ENCODE measurements at regions not wholly inside any gene's neighbourhood (a gene's known extent, or its start where the extent isn't known, plus 50 kb on each side); places are given as distances from the start of the nearest gene placed in this dataset.

DNA sequence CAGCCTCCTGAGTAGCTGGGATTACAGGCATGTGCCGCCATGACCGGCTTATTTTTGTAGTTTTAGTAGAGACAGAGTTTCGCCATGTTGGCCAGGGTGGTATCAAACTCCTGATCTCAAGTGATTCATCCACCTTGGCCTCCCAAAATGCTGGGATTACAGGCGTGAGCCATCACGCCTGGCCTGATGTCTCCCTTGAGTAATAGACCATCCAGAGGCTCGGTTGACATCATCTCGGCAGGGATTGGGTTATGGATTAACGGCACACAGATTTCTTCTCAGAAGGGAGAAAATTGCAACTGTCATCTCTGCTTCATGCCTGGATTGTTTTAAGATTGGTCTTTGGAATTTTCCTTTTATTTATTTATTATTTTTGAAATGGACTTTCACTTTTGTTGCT is 239.2 kb upstream of the LARGE1 start:
- DNase-seq (ENCODE audit: low spot score) = no peak

DNA sequence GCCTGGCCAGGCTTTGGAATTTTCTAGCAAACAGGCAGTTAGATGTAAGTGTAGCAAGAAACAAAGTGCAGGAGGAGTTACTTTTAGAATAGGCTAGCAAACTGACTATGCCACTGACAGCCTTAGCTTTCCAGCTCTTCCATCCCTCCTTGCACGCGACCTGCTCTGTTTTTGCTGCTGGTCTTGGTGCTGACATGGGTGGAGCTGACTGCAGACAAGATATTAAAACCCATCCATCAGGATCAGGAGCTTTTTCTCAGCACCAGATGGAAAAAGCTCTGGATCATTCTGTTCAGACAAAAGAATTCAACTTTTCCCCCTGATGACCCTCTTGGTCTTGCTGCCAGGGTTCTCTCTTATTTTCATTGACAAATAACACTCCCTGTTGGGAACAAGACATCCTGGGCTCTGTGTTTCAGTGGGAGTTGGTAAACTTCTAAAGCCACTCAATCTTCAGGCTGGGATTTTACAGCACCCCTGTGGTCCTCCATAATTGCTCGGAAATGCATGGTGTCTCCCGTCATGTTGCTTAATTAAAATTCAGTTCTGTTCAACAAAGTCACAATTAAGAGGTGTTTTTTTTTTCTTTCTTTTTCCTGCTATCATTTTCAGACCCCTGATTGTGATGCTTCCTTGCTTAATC is 240.0 kb upstream of the LARGE1 start:
- DNase-seq (ENCODE audit: low spot score) = no peak

DNA sequence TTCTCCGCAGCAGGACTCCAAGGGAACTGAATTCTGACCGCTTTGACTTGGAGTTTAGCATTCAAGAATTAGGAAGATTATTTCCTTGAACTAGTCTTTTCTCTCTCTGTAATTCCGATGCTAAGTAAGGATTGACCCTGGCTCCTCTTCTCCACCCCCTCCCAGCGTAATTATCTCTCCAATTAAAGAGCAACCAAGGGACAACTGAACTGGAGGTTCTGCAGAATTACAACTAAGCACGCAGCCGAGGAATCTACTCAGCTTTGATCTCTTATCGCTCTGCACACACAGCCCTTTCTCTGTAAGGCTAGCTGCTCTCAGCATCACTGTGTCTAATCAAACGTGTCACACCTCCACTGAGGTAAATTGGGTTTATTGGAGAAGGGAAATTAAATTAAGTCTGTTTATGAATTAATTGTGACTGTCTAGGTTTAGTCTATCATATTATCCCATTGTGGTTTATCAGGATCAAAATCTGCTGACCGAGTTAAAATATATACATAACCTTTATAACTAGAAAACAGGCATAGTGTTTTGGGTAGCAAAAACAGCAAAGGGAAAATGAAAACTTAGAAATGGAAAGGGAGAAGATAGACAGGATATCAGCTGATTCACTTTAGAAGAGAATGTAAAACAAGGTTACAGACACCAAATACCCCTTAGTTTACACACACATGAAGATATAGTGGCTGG is 241.3 kb upstream of the LARGE1 start:
- DNase-seq (ENCODE audit: low spot score) = no peak

DNA sequence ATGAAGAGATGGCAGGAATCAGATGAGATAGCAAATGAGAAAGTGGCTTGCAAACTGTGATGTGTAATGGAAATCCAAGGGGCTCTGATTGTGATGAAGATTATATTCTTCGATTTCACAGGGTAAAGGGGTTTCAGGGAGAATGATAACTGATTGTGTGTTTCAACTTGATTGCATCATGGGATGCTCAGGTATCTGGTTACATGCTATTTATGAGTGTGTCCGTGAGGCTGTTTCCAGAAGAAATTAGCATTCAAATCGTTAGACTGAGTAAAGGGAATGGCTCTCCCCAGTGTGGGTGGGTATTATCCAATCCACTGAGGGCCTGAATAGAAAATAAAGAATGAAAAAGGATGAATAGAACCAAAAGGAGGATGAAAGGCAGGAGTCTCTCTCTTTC is 278.7 kb upstream of the LARGE1 start:
- no peak for DNase-seq (ENCODE audit: low spot score)

DNA sequence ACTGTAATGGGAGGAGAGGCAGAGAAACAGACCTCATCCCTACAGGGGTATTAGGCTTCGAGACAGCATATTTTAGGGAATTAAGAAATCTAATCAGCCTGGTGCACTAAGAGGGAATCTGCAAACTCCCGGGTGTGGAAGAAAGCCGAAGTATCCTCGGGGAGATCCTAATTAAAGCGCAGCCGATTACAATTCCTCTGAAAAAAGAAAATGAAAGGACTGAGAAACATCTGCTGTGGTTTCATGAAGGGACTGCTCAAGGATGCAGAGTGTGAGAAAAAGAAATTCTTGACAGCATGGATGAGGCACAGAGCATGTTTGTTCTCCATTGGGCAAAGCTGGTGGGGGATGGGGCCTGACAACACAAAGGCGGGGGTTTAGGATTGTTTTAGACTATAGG is 290.0 kb upstream of the LARGE1 start:
- no peak for DNase-seq (ENCODE audit: low spot score)

DNA sequence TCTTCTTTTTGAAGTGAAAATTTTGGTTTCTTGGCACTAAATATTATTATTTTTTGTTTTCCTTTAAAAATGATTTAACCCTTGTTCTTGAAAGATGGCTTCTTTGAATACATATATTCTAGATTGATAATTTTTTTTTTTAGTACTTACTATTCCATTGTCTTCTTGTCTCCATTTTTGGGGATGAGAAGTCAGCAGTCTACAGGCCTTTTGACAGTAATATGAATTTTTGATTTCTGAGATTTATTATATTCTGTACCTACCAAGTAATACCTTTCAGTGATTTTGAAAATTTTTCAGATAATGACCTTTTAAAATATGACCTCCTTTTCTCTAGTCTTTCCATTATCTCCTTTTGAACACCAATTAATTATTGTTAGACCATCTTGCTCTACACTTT is 294.1 kb upstream of the LARGE1 start:
- DNase-seq (ENCODE audit: low spot score) = no peak

DNA sequence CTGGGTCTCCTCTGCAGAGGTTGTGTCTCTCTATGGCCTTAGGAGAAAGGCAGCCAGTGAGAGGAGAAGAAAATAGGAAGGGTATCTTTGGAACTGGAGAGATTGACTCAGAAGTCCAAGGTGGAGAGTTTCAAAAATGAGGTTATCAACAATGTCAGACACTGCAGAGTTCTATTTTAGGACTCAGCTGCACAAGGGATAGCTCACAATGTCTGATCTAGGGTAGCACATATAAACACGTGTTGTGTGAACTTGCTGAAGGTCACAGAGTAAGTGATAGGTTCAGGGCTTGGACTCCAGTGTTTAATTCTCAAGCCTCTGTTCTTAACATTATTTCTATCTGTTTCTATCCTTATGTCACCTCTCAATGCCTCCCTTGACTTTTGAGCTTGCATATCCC is 305.0 kb upstream of the LARGE1 start:
- DNase-seq (ENCODE audit: low spot score) = no peak

DNA sequence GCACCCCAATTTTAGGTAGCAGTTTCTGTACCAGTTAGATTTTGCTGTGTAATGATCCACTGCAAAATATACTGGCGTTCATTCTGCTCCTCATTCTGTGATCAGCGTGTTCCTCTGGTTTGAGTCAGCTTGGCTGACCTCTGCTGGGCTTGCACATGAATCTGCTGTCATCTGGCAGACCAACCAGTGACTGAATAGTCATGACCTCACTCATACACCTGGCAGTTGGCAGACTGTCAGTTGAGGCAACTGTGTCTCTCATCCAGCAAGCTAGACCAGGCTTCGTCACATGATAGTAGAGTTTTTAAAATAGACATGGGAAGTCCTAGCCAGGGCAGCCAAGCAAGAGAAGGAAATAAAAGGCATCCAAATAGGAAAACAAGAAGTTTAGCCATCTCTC is 316.3 kb upstream of the LARGE1 start:
- DNase-seq (ENCODE audit: low spot score) = peak; percentile 3

DNA sequence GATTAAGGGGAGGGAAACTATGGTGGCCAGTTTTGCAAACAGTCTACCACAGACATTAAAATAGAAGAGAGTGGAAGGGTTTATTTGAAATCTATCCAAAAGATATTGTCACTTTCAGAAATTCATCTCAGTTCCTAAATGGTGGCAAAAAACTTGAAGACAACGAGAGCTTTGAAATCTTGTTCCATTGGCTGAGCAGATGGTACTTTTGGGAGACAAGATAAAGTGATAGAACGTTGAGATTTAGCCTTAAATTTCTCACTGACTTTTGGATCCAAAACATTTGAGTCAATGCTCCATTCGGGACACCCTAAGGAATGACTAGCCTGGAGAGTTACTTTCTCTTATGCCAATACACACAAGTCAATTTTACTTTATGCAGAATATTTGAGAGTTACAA is 319.1 kb upstream of the LARGE1 start:
- no peak for DNase-seq (ENCODE audit: low spot score)

DNA sequence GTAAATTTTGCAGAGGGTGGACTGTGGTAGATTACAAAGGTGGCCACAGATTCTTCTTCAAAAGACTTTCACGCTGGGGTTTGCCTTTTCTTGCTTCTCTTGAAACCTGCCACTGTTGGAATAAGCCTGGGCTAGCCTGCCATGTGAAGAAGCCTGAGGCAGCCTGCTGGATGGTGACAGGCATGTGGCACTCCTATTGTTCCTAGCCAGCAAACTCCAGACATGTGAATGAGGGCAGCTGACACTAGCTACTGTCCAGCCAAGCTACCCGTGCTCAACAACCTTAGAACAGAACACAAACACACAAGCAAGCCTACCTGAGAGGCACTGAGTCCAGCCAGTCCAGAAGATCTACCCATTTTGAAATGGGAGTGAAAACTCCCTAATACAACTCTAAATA is 322.7 kb upstream of the LARGE1 start:
- no peak for DNase-seq (ENCODE audit: low spot score)

DNA sequence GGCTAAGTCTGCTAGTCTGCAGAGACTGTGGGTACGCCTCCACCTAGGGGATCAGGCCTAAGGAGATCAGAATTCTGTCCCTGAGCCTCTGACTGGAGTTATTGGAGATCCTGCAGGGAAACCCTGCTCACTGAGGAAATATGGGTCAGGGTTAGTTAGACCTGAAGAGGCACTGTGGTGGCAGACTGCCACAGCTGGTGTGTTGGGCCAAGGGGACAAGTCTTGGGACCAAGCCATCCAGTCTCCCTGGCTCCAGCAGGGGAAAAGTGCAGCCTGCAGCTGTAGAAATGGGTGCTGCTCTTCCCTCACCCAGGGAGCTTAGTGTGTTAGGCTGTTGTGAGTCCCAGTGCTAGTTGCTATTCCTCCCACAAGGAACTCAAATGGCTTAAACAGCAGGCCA is 334.8 kb upstream of the LARGE1 start:
- no peak for DNase-seq (ENCODE audit: low spot score)

DNA sequence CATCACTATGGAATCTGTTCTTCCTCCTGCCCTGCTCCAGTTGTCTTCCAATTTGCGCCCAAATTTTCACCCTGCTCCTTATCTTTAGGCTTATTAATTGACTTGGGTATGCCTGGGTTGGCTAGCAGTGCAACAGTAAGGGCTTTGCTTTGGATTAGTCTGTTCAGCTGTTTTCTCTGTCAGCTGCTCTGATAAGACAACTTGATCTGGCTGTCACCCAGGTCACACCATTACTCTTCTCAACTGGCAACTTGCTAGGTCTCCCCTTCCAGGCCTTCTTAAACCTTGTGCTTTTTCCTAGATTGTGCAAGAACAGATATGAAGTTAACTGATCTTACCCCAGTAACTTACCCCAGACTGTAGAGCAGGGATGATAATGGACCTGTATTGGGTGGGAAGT is 357.8 kb upstream of the LARGE1 start:
- no peak for DNase-seq (ENCODE audit: low spot score)

DNA sequence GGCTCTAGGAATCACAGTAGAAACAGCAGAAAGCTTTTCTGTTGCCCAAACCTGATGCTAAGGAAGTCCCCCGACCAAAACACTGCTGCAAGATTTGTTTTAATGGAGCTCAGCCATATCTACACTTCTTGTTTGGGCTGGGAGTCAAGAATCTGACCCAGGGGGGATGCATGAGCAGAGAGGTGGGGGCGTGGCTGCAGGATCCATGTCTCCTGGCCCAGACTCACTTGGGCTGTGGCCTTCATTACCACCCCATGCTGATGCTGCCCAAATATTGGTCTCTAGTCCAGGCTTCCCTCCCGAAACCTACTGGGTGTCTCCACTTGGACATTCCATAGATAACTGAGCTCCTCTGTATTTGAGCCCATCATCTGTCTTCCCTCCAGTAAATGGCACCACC is 361.5 kb upstream of the LARGE1 start:
- DNase-seq (ENCODE audit: low spot score) = no peak

DNA sequence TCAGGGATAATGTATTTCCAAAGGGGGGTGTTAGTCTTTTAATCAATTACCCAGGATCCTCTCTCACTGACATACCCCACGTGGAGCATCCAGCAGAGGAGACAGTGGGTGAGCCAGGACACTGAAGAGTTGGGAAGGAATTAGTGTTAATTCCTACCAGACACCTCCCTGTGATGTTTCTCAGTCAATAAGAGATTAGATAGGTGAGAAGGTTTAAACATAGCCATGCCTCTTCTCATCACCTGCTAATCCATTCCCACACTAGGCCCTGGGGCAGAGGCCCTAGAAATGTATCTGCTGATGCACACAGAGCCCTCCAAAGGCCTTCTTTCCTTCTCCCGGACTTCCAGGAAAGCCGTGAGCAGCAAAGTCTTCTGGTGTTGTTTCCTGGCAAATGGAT is 363.6 kb upstream of the LARGE1 start:
- DNase-seq (ENCODE audit: low spot score) = no peak

DNA sequence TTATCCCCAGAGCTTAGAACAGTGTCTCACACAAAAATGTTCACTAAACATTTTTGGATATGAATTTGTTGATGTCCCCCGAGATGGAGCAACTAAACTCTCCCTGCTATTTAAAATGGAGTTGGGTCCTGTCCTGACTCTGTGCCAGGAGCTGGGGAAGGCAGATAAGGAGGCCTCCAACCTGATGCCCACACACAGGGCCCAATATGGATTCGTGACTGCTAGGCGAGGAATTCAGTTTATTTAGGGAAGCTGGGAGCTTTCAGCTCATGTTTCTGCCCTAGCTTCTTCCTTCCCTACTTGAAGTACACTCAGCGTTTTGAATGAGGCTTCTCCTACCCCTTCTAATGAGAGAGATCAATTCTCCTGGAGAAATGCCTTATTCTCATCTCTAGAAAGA is 373.0 kb upstream of the LARGE1 start:
- DNase-seq (ENCODE audit: low spot score) = no peak

DNA sequence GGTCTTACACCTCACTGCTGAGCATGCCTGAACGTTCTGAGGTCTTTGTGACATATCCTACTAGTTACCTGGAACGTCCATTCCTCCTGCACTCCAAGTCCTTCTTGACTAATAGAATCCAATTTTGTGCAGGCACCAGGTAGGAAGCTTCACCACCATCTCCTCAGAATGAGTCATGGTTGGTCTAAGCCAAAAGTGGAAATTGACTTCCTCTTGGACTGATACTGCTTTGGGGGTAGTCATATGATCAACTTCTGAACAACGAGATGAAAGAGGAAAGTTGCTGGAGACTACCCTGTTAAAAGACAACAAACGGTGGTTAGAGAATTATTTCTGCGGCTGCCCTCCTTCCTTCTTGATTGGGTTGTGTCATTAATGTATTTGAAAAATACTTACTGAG is 374.2 kb upstream of the LARGE1 start:
- DNase-seq (ENCODE audit: low spot score) = no peak

DNA sequence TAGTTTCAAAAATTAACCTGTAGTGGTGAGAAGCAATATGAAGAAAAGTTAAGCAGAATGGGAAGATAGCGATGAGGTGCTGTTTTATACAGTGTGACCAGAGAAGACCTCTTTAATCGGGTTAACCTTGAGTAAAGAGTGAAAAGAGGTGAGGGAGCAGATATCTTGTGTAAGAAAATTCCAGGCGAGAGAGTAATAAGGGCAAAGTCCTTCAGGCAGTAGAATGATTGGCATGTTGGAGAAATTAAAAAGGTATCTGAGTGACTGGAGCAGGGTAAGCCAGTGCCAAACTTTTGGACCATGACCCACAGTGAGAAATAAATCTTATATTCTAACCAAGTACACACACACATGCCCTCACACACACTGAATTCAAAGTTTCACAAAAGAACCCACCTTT is 374.7 kb upstream of the LARGE1 start:
- no peak for DNase-seq (ENCODE audit: low spot score)

DNA sequence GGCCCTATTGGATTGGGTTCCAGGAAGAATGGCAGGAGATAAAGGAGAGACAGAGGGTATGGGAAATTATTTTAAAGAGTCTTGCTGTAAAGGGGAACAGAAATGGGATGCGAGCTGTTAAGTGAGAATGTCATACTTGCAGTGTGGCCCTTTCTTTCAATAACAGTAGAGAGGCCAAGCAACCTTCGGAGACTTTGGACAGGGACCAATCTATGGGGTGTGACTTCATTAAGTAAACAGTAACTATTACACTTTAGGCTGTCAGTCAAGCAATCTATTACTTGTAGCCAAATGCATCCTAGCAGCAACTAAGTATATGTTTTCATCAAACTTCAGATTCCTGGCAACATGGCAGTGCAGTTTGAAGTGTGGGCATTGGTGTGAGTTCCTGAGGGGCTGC is 376.2 kb upstream of the LARGE1 start:
- DNase-seq (ENCODE audit: low spot score) = no peak

DNA sequence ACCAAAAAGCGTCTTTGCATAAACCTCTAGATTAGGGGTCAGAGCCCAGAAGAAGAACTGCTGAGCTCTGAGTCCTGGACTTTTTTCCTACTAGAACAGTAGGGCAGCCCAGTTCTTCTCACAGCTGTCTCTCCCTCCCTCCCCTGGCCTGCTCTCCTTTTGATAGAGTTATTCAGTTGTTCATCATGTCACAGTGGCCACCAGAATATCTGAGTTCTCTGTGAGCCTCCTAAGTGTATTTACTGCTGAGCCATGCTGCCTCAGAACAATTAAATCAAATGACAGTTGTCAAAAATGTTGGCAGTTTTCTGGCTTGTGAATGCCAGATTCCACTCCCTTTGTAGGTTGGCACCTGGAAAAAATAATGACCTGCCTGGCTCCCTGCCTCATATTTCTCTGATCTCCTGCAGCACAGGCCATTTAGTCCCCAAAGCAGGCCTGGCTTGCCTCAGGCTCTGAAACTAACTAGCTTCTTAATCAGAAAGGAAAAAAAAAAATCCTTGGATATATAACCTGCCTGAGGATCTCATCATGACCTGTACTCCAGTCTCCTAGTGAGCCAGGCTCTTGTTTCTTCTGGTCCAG is 377.4 kb upstream of the LARGE1 start:
- no peak for DNase-seq (ENCODE audit: low spot score)

DNA sequence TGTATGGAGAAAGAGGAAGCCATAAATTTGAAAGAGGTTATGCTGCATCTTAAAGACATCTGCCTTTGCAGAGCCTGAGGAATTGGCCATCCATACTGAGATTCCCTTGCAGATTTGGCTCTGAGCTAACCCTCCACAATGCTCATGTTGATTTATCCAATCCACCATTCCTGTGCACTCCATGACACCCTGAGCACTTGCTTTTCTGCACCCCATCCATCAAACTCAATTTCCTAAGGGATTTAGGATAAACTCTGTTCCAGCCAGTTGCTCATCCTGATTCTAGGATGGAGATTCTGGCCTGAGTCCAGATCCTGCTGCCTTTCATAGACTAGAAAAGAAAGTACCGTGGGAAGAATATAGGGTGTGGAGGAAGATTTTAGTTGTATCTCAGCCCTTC is 379.2 kb upstream of the LARGE1 start:
- no peak for DNase-seq (ENCODE audit: low spot score)

DNA sequence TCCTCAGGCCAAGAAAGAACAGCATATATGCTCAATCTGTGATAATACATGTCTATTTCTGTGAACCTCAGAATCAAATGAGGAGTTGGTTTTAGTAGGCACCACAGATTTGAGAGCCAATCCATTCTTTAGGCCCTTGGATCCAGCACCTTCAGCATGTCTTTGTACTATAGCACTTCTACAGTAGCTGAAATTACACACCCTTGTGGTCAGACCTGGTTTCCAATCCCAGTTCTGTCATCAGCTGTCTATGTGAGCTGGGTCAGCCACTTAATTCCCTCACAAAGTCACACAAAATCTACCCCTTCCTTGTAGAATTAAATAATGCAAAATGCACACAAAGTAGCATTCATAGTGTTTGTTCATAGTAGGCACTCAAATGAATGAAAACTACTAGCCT is 381.3 kb upstream of the LARGE1 start:
- no peak for DNase-seq (ENCODE audit: low spot score)

DNA sequence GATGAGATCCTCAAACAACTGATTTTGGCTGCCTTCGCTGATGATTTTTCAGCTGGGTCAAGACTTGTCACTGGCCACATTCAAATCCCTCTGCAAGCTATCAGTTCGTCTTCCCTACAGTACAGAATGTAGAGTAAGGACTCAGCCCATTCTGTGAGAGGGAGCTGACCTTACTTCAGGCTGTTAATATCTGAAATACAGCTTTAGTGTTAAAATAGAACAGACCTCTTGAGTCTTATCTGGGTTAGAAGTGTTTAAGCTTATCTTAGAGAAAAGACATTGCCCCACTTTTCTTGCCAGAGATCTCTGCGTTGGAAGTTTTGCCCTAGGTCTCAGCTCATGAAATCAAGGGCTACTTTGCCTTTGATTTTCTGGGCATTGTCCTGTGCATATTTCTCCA is 383.4 kb upstream of the LARGE1 start:
- no peak for DNase-seq (ENCODE audit: low spot score)

DNA sequence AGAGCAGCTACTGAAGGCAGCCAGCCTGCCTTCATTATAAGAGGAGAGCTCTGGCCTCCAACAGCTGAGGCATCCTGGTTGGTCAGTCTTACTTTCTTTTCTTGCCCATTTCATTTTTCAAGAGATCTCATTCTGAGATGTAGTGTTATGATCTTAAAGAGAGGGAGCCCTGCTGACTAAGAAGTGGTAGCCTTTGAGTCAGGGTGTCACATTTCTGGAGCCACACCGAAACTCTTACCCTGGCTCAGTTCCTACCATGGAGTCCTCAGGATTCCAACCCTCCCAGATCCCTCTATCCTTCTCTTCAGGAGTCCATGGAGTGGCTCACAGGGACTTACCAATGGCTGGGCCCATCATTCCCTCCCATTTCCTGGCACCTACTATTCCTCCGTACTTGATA is 386.1 kb upstream of the LARGE1 start:
- no peak for DNase-seq (ENCODE audit: low spot score)

DNA sequence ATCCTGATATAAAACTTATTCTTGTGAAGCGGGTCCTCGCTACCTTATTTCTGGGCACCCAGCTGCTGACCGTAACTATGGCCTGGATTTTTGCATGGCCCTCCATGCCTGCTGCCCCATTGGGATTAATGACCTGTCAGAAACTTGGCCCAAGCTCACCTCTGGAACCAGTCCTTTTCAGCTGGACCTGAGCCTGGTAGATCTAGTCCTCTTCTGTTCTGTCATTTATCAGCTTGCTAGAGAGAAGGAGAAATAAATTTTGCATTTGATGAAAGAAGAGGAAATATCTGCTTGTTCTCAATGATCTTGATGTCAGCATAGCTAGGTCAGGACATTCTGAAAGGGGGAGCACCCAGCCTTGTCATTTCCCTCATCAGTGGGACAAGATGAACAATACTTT is 387.8 kb upstream of the LARGE1 start:
- DNase-seq (ENCODE audit: low spot score) = peak; percentile 3

Measured in pons (tissue), 1 donor.